HAP-1 (cell line): ENCODE measurements at regions not wholly inside any gene's neighbourhood (a gene's known extent, or its start where the extent isn't known, plus 50 kb on each side); places are given as distances from the start of the nearest gene placed in this dataset.

Experiments
- DNase-seq, 2 experiments: peaks; one replicate each; pipeline ENCODE4 v3.0.0-alpha.2; 2016 to 2020; ENCODE audit warnings: low spot score in 2 of 2
- H3K27me3 ChIP-seq: fragments of 250-450 bp; sonication (Bioruptor Pico); 2 replicates; pipeline ENCODE4 v1.5.1; 2020; ENCODE audit warnings: low read depth, mild to moderate bottlenecking, moderate library complexity
- H3K36me3 ChIP-seq: fragments of 250-450 bp; sonication (Bioruptor Pico); replicated peaks from 2 replicates; pipeline ENCODE4 v1.5.1; 2020; ENCODE audit warnings: mild to moderate bottlenecking
- H3K4me1 ChIP-seq: fragments of 250-450 bp; sonication (Bioruptor Pico); 2 replicates; pipeline ENCODE4 v1.5.1; 2020; ENCODE audit warnings: mild to moderate bottlenecking
- H3K4me3 ChIP-seq: fragments of 250-450 bp; sonication (Bioruptor Pico); 2 replicates; pipeline ENCODE4 v1.5.1; 2020; ENCODE audit warnings: mild to moderate bottlenecking, moderate library complexity
- H3K9me3 ChIP-seq: fragments of 250-450 bp; sonication (Bioruptor Pico); 2 replicates; pipeline ENCODE4 v1.5.1; 2020; ENCODE audit warnings: mild to moderate bottlenecking, moderate library complexity
- in situ Hi-C: fragments of 300-500 bp; cut with MboI; formaldehyde crosslinking; loops from 3 replicates; pipeline ENCODE4 v1.14.3; 2020; ENCODE audit warnings: low sequenced_read_pairs, inconsistent platforms, mixed read lengths

- in situ Hi-C loops: no loop called here
- no peak for DNase-seq
- Histone ChIP-seq H3K27me3 (no peaks in the 10 kb centered on the region), H3K4me3 (no peak overlapping the region), H3K36me3 (no peaks in the 10 kb centered on the region), H3K4me1 (peaks cover 7% of the 10 kb centered on the region; the same call in 1 of the 2 replicates), H3K9me3 (no peaks in the 10 kb centered on the region)
Observed at GRCh38 chr6:3608159-3608558, 143.4 kb downstream of the PXDC1 start.

DNA sequence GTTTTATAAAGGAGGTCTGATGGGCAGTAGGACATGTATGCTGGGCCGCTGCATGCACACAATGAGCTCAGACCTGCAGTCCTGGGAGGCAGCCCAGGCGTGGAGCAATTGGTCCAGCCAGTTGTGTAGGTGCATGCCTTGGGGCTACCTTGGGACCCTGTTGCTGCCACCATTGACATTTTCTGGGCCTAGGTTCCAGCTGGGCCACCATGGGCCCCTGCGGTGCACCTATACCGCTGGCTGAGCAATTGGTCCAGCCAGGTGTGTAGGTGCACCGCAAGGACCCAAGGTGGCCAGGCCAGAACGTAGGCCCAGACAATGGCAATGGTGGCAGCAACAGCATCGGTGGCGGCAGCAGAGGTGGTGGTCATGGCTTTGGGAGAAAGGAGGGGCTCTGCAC lies 143.9 kb downstream of the PXDC1 start:
- Histone ChIP-seq H3K4me3 (no peak overlapping the region), H3K27me3 (no peaks in the 10 kb centered on the region), H3K4me1 (peaks cover 2% of the 10 kb centered on the region; the same call in 1 of the 2 replicates), H3K9me3 (no peaks in the 10 kb centered on the region), H3K36me3 (no peaks in the 10 kb centered on the region)
- in situ Hi-C loops: no loop called here
- DNase-seq: no peak

DNA sequence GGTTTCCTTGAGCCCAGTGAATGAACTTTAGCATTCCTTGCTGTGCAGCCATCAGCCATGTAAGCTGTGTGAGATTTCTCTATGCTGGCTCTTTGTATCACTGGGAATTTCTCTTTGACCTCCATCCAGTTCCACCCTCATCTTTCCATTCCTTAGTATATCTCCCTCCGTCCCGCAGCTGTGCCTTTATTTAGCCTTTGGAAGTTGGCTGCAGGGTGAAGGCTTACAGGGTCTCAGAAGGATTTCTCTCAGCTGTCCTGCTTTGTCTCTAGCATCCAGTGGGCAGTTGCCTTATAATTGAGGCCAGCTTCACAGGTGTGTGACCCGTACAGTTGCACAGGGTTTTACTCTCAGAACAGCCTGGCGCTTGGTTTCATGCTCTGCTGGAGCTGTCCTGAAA lies 144.3 kb downstream of the PXDC1 start:
- Histone ChIP-seq H3K4me1 (no peaks in the 10 kb centered on the region), H3K9me3 (no peaks in the 10 kb centered on the region), H3K4me3 (no peak overlapping the region), H3K27me3 (no peaks in the 10 kb centered on the region), H3K36me3 (no peaks in the 10 kb centered on the region)
- DNase-seq: no peak
- in situ Hi-C loops: no loop called here

GRCh38 chr6:3603340-3604130 lies 146.7 kb upstream of the SLC22A23 start:
- no peak overlapping the region for H3K4me3 ChIP-seq
- DNase-seq: no peak
- in situ Hi-C loops: no loop called here
- 0 out of 2 replicates have a peak, but pooled peaks cover 2% of the 10 kb centered on the region for H3K27me3 ChIP-seq
- H3K4me1 ChIP-seq: no peaks in the 10 kb centered on the region
- H3K36me3 ChIP-seq: no peaks in the 10 kb centered on the region
- H3K9me3 ChIP-seq: no peaks in the 10 kb centered on the region

DNA sequence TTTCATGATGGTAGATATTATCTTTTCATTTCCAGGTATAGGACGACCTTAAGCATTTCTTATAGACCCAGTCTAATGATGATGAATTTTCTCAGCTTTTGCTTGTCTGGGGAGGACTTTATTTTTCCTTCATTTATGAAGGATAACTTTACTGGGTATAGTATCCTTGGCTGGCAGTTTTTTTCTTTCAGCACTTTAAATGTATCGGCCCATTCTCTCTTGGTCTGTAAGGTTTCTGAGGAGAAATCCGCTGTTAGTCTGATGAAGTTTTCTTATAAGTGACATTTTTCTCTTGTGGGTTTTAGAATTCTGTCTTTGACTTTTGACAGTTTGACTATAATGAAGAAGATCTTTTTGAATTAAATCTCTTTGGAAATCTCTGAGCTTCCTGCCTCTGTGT lies 144.7 kb upstream of the SLC22A23 start:
- no peaks in the 10 kb centered on the region for H3K36me3 ChIP-seq
- DNase-seq: no peak
- no peaks in the 10 kb centered on the region for H3K4me1 ChIP-seq
- H3K4me3 ChIP-seq: no peak overlapping the region
- no peaks in the 10 kb centered on the region for H3K9me3 ChIP-seq
- in situ Hi-C loops: no loop called here
- 0 out of 2 replicates have a peak, but pooled peaks cover 2% of the 10 kb centered on the region for H3K27me3 ChIP-seq

DNA sequence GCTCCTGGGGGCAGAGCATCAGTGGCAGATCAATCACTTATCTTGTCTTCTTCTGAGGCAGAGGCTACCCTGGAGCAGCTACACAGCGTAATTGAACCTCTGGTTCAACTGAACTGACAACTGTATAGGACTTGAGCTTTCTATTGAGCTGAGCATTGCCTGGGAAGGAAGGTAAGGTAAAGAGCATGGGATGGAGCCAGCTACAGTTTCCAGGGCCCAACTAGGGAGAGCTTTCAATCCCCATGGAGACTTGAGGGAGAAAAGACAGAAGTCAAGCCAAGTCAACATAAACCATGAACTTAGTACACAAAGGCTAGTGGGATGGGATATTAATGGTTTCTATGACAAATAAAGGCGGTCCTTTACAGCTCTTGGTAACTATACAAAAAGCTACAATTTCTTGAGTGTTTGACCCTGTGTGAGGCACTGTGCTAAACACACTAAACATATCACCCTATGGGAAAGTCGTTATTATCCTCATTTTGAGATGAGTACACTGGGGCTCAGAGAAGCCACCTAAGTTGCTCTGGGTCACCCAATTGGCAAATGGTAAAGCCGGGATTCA lies 140.7 kb upstream of the SLC22A23 start:
- Histone ChIP-seq H3K4me1 (no peaks in the 10 kb centered on the region), H3K36me3 (no peaks in the 10 kb centered on the region)
- in situ Hi-C loops: no loop called here

DNA sequence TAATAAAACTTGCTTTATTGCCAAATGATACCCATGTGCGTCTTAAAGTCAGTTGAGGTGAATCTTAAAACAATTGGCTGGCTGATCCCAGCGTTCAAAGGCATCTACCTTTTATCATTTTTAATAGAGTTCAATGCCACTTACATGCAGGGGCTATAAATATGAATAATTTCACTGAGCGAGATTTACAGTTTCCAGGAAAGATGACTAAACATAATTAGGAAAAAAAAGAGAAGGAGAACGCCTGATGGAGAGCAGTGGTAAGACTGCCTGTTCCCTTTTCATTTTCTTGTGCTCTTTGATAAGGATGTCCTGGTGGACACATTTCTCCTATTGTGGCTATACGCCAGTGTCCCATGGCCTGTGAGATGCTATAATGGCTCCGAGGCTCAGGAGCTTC lies 139.9 kb upstream of the SLC22A23 start:
- 0 out of 2 replicates have a peak, but pooled peaks cover 2% of the 10 kb centered on the region for H3K27me3 ChIP-seq
- no peaks in the 10 kb centered on the region for H3K36me3 ChIP-seq
- H3K4me1 ChIP-seq: no peaks in the 10 kb centered on the region
- H3K4me3 ChIP-seq: no peak overlapping the region
- DNase-seq: no peak
- no peaks in the 10 kb centered on the region for H3K9me3 ChIP-seq
- in situ Hi-C loops: no loop called here

More for the DNA sequence above, 140.7 kb upstream of the SLC22A23 start:
- no peak for DNase-seq
- Histone ChIP-seq H3K4me3 (no peak overlapping the region), H3K9me3 (no peaks in the 10 kb centered on the region), H3K27me3 (0 out of 2 replicates have a peak, but pooled peaks cover 2% of the 10 kb centered on the region)

DNA sequence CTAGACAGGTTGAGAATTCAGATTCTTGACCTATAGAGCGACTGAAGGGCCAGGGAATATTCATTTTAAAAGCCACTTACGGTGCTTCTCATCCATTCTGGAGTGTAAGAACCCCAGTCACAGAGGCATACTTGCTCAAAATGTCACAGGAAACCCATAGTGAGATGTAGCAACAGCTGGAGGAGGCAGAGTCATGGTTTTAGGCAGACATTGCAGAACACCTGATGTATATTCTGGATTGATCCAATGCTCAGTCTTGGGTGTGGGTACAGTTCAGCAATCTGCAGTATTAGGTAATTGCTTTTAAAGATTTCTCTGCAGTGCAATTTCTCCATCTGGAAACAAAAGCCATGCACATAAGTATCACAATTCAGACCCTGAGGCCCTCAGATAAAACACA lies 137.4 kb upstream of the SLC22A23 start:
- Histone ChIP-seq H3K36me3 (no peaks in the 10 kb centered on the region), H3K4me3 (no peak overlapping the region), H3K9me3 (no peaks in the 10 kb centered on the region), H3K27me3 (0 out of 2 replicates have a peak, but pooled peaks cover under 1% of the 10 kb centered on the region), H3K4me1 (no peaks in the 10 kb centered on the region)
- DNase-seq: no peak
- in situ Hi-C loops: no loop called here

- H3K4me3 ChIP-seq: no peak overlapping the region
- DNase-seq: no peak
- H3K36me3 ChIP-seq: no peaks in the 10 kb centered on the region
- in situ Hi-C loops: no loop called here
- H3K27me3 ChIP-seq: no peaks in the 10 kb centered on the region
- H3K9me3 ChIP-seq: no peaks in the 10 kb centered on the region
- H3K4me1 ChIP-seq: no peaks in the 10 kb centered on the region
Observed at GRCh38 chr6:3593161-3593560, 136.3 kb upstream of the SLC22A23 start.

DNA sequence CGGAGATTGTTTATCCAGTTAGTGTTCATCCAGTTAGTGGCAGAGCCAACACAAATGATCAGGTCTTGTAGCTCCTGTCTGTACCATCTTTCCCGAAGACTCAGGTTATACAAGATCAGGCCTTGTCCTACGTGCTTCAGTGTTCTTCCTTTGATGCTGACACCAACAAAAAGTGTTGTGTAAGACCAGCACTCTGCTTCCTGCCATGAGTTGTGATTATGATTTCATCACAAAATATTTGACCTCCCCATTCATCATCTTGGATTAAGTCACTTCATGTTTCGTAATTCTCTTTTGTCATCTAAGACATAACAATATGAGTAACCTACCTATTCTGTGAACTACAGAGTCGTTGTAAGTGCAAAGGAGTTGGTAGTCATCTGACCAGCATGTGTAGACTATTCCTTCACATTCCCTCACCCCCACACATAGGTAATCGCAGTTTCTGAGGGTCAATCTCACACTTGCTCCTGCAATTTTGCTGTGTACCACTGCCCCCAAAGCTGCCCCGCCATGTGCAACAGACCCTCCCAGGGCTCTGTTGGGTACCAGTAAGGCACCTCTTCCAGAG lies 135.6 kb upstream of the SLC22A23 start:
- H3K4me3 ChIP-seq: no peak overlapping the region
- no peaks in the 10 kb centered on the region for H3K36me3 ChIP-seq
- DNase-seq: no peak
- no peaks in the 10 kb centered on the region for H3K27me3 ChIP-seq
- in situ Hi-C loops: no loop called here
- no peaks in the 10 kb centered on the region for H3K4me1 ChIP-seq
- H3K9me3 ChIP-seq: no peaks in the 10 kb centered on the region

GRCh38 chr6:3591970-3592369 lies 135.1 kb upstream of the SLC22A23 start:
- Histone ChIP-seq H3K4me3 (no peak overlapping the region), H3K27me3 (no peaks in the 10 kb centered on the region), H3K4me1 (no peaks in the 10 kb centered on the region), H3K9me3 (no peaks in the 10 kb centered on the region), H3K36me3 (no peaks in the 10 kb centered on the region)
- in situ Hi-C loops: no loop called here
- DNase-seq: no peak

DNA sequence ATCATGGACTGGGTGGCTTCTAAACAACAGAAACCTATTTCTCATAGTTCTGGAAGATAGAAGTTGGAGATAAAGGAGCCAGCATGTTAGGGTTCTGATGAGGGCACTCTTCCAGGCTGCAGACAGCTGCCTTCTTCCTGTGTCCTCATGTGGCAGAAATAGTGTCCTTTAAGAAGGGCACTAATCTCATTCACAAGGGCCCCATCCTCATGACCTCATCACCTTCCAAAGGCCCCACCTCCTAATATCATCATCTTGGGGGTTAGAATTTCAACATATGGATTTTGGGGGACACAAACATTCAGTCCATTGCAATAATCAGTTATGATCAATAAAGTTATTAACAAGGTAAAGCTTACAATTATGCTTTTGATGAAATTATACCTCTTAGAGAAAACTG lies 130.8 kb upstream of the SLC22A23 start:
- DNase-seq: no peak
- in situ Hi-C loops: no loop called here
- H3K4me1 ChIP-seq: peaks cover 11% of the 10 kb centered on the region
- no peaks in the 10 kb centered on the region for H3K9me3 ChIP-seq
- H3K27me3 ChIP-seq: 0 out of 2 replicates have a peak, but pooled peaks cover 2% of the 10 kb centered on the region
- H3K4me3 ChIP-seq: no peak overlapping the region
- H3K36me3 ChIP-seq: no peaks in the 10 kb centered on the region

GRCh38 chr6:3585320-3585935 lies 128.6 kb upstream of the SLC22A23 start:
- Histone ChIP-seq H3K36me3 (no peaks in the 10 kb centered on the region), H3K4me1 (peaks cover 11% of the 10 kb centered on the region), H3K27me3 (0 out of 2 replicates have a peak, but pooled peaks cover 2% of the 10 kb centered on the region), H3K4me3 (no peak overlapping the region), H3K9me3 (no peaks in the 10 kb centered on the region)
- in situ Hi-C loops: no loop called here
- DNase-seq: no peak

DNA sequence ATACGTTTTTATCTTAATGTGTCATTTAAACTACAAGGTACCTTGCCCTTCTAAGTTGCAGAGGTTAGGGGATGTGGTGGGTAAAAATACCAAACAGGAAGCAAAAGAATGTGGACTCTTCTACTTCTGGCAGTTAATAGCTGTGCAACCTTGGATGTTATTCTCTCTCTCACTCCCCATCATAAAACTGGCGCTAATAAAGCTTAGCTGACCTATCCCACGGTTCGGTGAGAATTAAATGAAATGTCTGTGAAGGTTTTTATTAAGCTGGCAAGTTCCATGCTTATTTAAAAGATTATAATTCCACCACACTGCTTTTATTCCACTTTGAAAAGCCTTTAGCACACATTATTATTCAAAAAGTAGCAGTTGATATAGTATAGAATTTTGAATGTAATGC lies 127.8 kb upstream of the SLC22A23 start:
- 0 out of 2 replicates have a peak, but pooled peaks cover 2% of the 10 kb centered on the region for H3K27me3 ChIP-seq
- no peaks in the 10 kb centered on the region for H3K9me3 ChIP-seq
- H3K4me1 ChIP-seq: peaks cover 11% of the 10 kb centered on the region
- DNase-seq: peak in 1 of 2 experiments; percentile 68
- in situ Hi-C loops: no loop called here
- H3K36me3 ChIP-seq: no peaks in the 10 kb centered on the region
- no peak overlapping the region for H3K4me3 ChIP-seq
